HG02981 (cell line): ENCODE measurements at regions not wholly inside any gene's neighbourhood (a gene's known extent, or its start where the extent isn't known, plus 50 kb on each side); places are given as distances from the start of the nearest gene placed in this dataset.
"Not testable (repeated sequence)": the region's sequence is repeated elsewhere in the genome, so short reads cannot be mapped to it uniquely, and the experiment has no call there.

Experiments used
- ATAC-seq: cut with Tn5 transposase; IDR thresholded peaks from one replicate; pipeline ENCODE4 v1.9.1; 2021; ENCODE audit warnings: mild to moderate bottlenecking, moderate library complexity; ENCODE audit not compliant: unreplicated experiment

GRCh38 chr5:7269591-7270274, 126.2 kb upstream of the ADCY2 start:
- ATAC-seq: no peak

- ATAC-seq: no peak
Measured at GRCh38 chr5:7271435-7272084, 124.4 kb upstream of the ADCY2 start.

GRCh38 chr5:7272408-7272965, 123.5 kb upstream of the ADCY2 start:
- ATAC-seq: no peak

- no peak for ATAC-seq
Measured at GRCh38 chr5:7274203-7274602, 121.7 kb upstream of the ADCY2 start.

GRCh38 chr5:7289634-7290033, 106.3 kb upstream of the ADCY2 start:
- not testable (repeated sequence) for ATAC-seq

- ATAC-seq: not testable (repeated sequence)
Measured at GRCh38 chr5:7297821-7298220, 98.1 kb upstream of the ADCY2 start.

GRCh38 chr5:7299731-7300130, 96.2 kb upstream of the ADCY2 start:
- not testable (repeated sequence) for ATAC-seq

GRCh38 chr5:7305000-7305674, 90.8 kb upstream of the ADCY2 start:
- ATAC-seq: not testable (repeated sequence)

- ATAC-seq: not testable (repeated sequence)
Measured at GRCh38 chr5:7306556-7306955, 89.4 kb upstream of the ADCY2 start.

GRCh38 chr5:7307709-7308108, 88.2 kb upstream of the ADCY2 start:
- not testable (repeated sequence) for ATAC-seq

- not testable (repeated sequence) for ATAC-seq
Measured at GRCh38 chr5:7309715-7310114, 86.2 kb upstream of the ADCY2 start.

GRCh38 chr5:7310656-7311055, 85.3 kb upstream of the ADCY2 start:
- ATAC-seq: not testable (repeated sequence)

GRCh38 chr5:7315118-7315517, 80.8 kb upstream of the ADCY2 start:
- no peak for ATAC-seq

- no peak for ATAC-seq
Measured at GRCh38 chr5:7317751-7318150, 78.2 kb upstream of the ADCY2 start.

- ATAC-seq: no peak
Measured at GRCh38 chr5:7320701-7321301, 75.1 kb upstream of the ADCY2 start.

GRCh38 chr5:7321724-7322123, 74.2 kb upstream of the ADCY2 start:
- no peak for ATAC-seq

- no peak for ATAC-seq
Measured at GRCh38 chr5:7324919-7325318, 71.0 kb upstream of the ADCY2 start.

- no peak for ATAC-seq
Measured at GRCh38 chr5:7325975-7326913, 69.7 kb upstream of the ADCY2 start.

- ATAC-seq: no peak
Measured at GRCh38 chr5:7329141-7329540, 66.8 kb upstream of the ADCY2 start.

GRCh38 chr5:7329712-7330111, 66.2 kb upstream of the ADCY2 start:
- ATAC-seq: no peak
